HepG2 (cell line): ENCODE measurements at regions not wholly inside any gene's neighbourhood (a gene's known extent, or its start where the extent isn't known, plus 50 kb on each side); places are given as distances from the start of the nearest gene placed in this dataset.

ENCODE experiments used
- REST ChIP-seq, 2 experiments: IDR thresholded peaks; 2 replicates each; pipeline ENCODE4 v1.6.1; 2011 to 2012; ENCODE audit warnings: low read length in 2 of 2, borderline replicate concordance in 1 of 2, low read depth in 1 of 2, mild to moderate bottlenecking in 1 of 2, moderate library complexity in 1 of 2
- ZNF720 ChIP-seq: sonication (generic); formaldehyde crosslinking; IDR thresholded peaks from 2 replicates; pipeline ENCODE4 v1.4.0; 2020; ENCODE audit warnings: missing genetic modification reagents
- ZNF770 ChIP-seq: sonication (generic); formaldehyde crosslinking; IDR thresholded peaks from 2 replicates; pipeline ENCODE4 v1.5.0; 2020; ENCODE audit warnings: mild to moderate bottlenecking, missing genetic modification reagents
- TF ChIP-seq, protein P1 (sequence below): sonication (generic); formaldehyde crosslinking; IDR thresholded peaks from 2 replicates; pipeline ENCODE4 v1.4.0; 2020; ENCODE audit warnings: missing genetic modification reagents

DNA sequence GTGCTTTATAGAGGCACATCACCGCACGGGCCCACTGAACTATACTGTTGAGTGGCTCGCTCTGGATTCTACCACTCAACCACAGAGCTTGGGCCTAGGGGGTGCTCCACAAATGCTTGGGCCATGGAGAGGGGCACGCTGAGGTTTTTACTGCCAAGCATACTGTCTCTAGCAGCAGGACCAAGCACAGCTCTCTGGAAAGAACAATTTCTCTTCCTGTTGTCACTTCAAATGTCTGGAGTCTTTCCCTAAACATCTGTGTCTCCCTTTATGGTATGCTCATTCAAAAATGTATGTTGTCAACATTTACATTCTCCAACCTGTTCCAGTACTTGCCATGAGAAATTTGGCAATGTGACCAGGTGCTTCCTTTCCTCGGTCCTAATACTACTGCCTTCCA, 114.7 kb upstream of the TPM1 start:
- no peak for TF ChIP-seq ZNF770
- no peak for TF ChIP-seq ZNF720 (CRISPR knock-in tag)
- TF ChIP-seq, protein P1, sequence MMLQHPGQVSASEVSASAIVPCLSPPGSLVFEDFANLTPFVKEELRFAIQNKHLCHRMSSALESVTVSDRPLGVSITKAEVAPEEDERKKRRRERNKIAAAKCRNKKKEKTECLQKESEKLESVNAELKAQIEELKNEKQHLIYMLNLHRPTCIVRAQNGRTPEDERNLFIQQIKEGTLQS (CRISPR knock-in tag), result no peak
- no peak for TF ChIP-seq REST (IDR thresholded peaks at IDR 0.05; ENCODE audit: borderline replicate concordance in 1 of 2, low read depth in 1 of 2, low read length in 2 of 2)
